PC-9 (cell line): ENCODE measurements at regions not wholly inside any gene's neighbourhood (a gene's known extent, or its start where the extent isn't known, plus 50 kb on each side); places are given as distances from the start of the nearest gene placed in this dataset.

Experiments
- CTCF ChIP-seq: fragments of 200-600 bp; sonication (generic); conservative IDR thresholded peaks from 2 replicates; pipeline ENCODE4 v1.6.1; 2017; ENCODE audit warnings: mixed run types, antibody characterized with exemption, mild to moderate bottlenecking, moderate library complexity
- EZH2 ChIP-seq: fragments of 200-600 bp; sonication (generic); IDR thresholded peaks from 2 replicates; pipeline ENCODE4 v1.8.0; 2017; ENCODE audit warnings: antibody characterized with exemption, low read depth

GRCh38 chr3:22292681-22293080 lies 541.7 kb upstream of the ZNF385D start:
- TF ChIP-seq CTCF (no peak), EZH2 (no peak)
